Transverse colon (tissue), 4 donors: ENCODE measurements at regions not wholly inside any gene's neighbourhood (a gene's known extent, or its start where the extent isn't known, plus 50 kb on each side); places are given as distances from the start of the nearest gene placed in this dataset.

Experiments
- DNase-seq: peaks from one replicate; pipeline ENCODE4 v3.0.0-alpha.2; 2019
- H3K27ac ChIP-seq, 4 donors: fragments of 200-600 bp; sonication (generic); 2 replicates each; pipeline ENCODE4 v1.5.1; 2016 to 2018; ENCODE audit warnings: inconsistent platforms in 4 of 4
- H3K27me3 ChIP-seq: fragments of 200-600 bp; sonication (generic); 2 replicates; pipeline ENCODE4 v1.5.1; 2017; ENCODE audit warnings: inconsistent platforms
- H3K36me3 ChIP-seq, 4 donors: fragments of 200-600 bp; sonication (generic); 2 replicates each; pipeline ENCODE4 v1.5.1; 2017 to 2019; ENCODE audit warnings: inconsistent platforms in 4 of 4
- H3K4me1 ChIP-seq, 4 donors: fragments of 200-600 bp; sonication (generic); 2 replicates each; pipeline ENCODE4 v1.5.1; 2017 to 2020; ENCODE audit warnings: inconsistent platforms in 4 of 4
- H3K4me3 ChIP-seq, 4 donors: fragments of 200-600 bp; sonication (generic); 1 replicate in 1 of 4; 2 replicates in 3 of 4; pipeline versions ENCODE4 v1.5.1 to v1.6.1; 2017 to 2019; ENCODE audit warnings: inconsistent platforms in 4 of 4
- H3K9me3 ChIP-seq, 2 donors: fragments of 200-600 bp; sonication (generic); 2 replicates each; pipeline ENCODE4 v1.5.1; 2017 to 2019; ENCODE audit warnings: inconsistent platforms in 2 of 2
- CTCF ChIP-seq, 5 experiments: fragments of 200-600 bp in 3 of 5; fragments of 450-650 bp in 2 of 5; sonication (generic) in 3 of 5; IDR thresholded peaks; 1 replicate in 2 of 5; 2 replicates in 3 of 5; pipeline ENCODE4 v1.5.1; 2016 to 2017; ENCODE audit warnings: antibody characterized with exemption in 5 of 5, inconsistent platforms in 3 of 5, mild to moderate bottlenecking in 2 of 5, moderate library complexity in 1 of 5
- EP300 ChIP-seq: sonication (generic); formaldehyde crosslinking; IDR thresholded peaks from one replicate; pipeline ENCODE4 v1.6.1; 2017; ENCODE audit warnings: antibody characterized with exemption, low read depth
- POLR2A ChIP-seq: fragments of 450-650 bp; IDR thresholded peaks from one replicate; pipeline ENCODE4 v1.6.1; 2016; ENCODE audit warnings: antibody characterized with exemption, mild to moderate bottlenecking, moderate library complexity
- POLR2AphosphoS5 ChIP-seq, 3 donors: sonication (generic); formaldehyde crosslinking; IDR thresholded peaks; one replicate each; pipeline ENCODE4 v1.6.1; 2016; ENCODE audit warnings: antibody characterized with exemption in 3 of 3
- WGBS, 2 donors: methylation state at CpG; one replicate each; pipeline ENCODE4 v1.1.5; 2018; ENCODE audit warnings: low coverage in 1 of 2; 5-methylcytosine and 5-hydroxymethylcytosine counted together
- in situ Hi-C, 4 donors: fragments of 200-750 bp; cut with MboI; loops; one replicate each; pipeline versions ENCODE4 v1.15.0 to v1.15.1; 2017; ENCODE audit warnings: low sequenced_read_pairs in 3 of 4, low pct_ligation_motif_present in 1 of 4, low pct_unique_long_range_greater_than_20kb in 1 of 4
- intact Hi-C: fragments of 100-400 bp; cut with DNase I; formaldehyde crosslinking; loops from one replicate; pipeline ENCODE4 v1.15.1; 2023; ENCODE audit warnings: low total_unique reads

- in situ Hi-C loops (no loop called here), intact Hi-C loops (no loop called here)
- no peak overlapping the region for H3K4me3 ChIP-seq
- no peaks in the 10 kb centered on the region for H3K9me3 ChIP-seq
- no peaks in the 10 kb centered on the region for H3K27me3 ChIP-seq
- 29 to 57% methylated on average over 1 to 11 of the region's 11 CpGs for WGBS, 2 donors
- H3K4me1 ChIP-seq: no peaks in the 10 kb centered on the region
- DNase-seq: no peak
- no peaks in the 10 kb centered on the region for H3K36me3 ChIP-seq
- TF ChIP-seq CTCF (IDR thresholded peaks at IDR 0.05): no peak
- no peak for TF ChIP-seq EP300
- no peak for TF ChIP-seq POLR2AphosphoS5 (IDR thresholded peaks at IDR 0.05)
- no peak for TF ChIP-seq POLR2A
- no peak overlapping the region for H3K27ac ChIP-seq
Measured at GRCh38 chr14:97832776-97833175, 1035.6 kb downstream of the VRK1 start.

GRCh38 chr14:97838986-97839385, 1041.8 kb downstream of the VRK1 start:
- TF ChIP-seq POLR2AphosphoS5 (IDR thresholded peaks at IDR 0.05) (no peak), POLR2A (no peak), CTCF (IDR thresholded peaks at IDR 0.05) (no peak), EP300 (no peak)
- WGBS, 2 donors: 83 to 100% methylated on average over 1 to 11 of the region's 11 CpGs
- in situ Hi-C loops: no loop called here
- Histone ChIP-seq H3K36me3 (no peaks in the 10 kb centered on the region), H3K27ac (no peak overlapping the region), H3K9me3 (no peaks in the 10 kb centered on the region), H3K4me1 (no peaks in the 10 kb centered on the region), H3K4me3 (no peak overlapping the region), H3K27me3 (no peaks in the 10 kb centered on the region)
- intact Hi-C loops: no loop called here
- DNase-seq: no peak

- no peaks in the 10 kb centered on the region for H3K9me3 ChIP-seq
- intact Hi-C loops: no loop called here
- 89 to 100% methylated on average over 1 to 4 of the region's 4 CpGs for WGBS, 2 donors
- no peaks in the 10 kb centered on the region for H3K27me3 ChIP-seq
- in situ Hi-C loops: no loop called here
- no peak for DNase-seq
- H3K27ac ChIP-seq: no peak overlapping the region
- H3K4me3 ChIP-seq: no peak overlapping the region
- no peaks in the 10 kb centered on the region for H3K4me1 ChIP-seq
- no peaks in the 10 kb centered on the region for H3K36me3 ChIP-seq
- no peak for TF ChIP-seq POLR2A
- TF ChIP-seq EP300: no peak
- no peak for TF ChIP-seq POLR2AphosphoS5 (IDR thresholded peaks at IDR 0.05)
- TF ChIP-seq CTCF (IDR thresholded peaks at IDR 0.05): no peak
Measured at GRCh38 chr14:97840159-97840558, 1043.0 kb downstream of the VRK1 start.

DNA sequence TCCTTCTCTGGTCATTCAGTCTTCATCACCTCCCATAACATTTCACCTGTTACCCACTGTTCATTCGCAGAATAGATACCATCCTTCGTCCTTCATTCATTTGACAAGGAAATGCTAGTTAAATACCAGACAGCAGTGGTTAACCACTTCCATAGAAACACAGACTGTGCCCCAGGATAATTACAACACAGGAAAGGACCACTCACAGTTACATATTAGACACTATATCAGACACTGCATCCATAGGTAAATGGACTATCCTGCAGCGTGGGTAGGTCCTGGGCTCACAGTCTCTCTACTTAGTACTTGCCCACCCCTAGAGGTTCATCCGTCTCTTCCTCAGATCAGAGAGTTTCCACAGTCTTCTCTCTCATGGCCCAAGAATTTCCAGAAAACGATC, 1044.6 kb downstream of the VRK1 start:
- intact Hi-C loops: no loop called here
- 64 to 69% methylated on average over 4 to 5 of the region's 5 CpGs for WGBS, 2 donors
- no peaks in the 10 kb centered on the region for H3K4me1 ChIP-seq

More for the DNA sequence above, 1044.6 kb downstream of the VRK1 start:
- DNase-seq: no peak
- in situ Hi-C loops: no loop called here
- H3K9me3 ChIP-seq: no peaks in the 10 kb centered on the region
- no peaks in the 10 kb centered on the region for H3K36me3 ChIP-seq
- H3K4me3 ChIP-seq: no peak overlapping the region
- TF ChIP-seq POLR2A: no peak
- TF ChIP-seq CTCF (IDR thresholded peaks at IDR 0.05): no peak
- no peak for TF ChIP-seq EP300
- no peak for TF ChIP-seq POLR2AphosphoS5 (IDR thresholded peaks at IDR 0.05)
- H3K27ac ChIP-seq: no peak overlapping the region
- no peaks in the 10 kb centered on the region for H3K27me3 ChIP-seq
